HCEC 1CT (cell line): ENCODE measurements at regions not wholly inside any gene's neighbourhood (a gene's known extent, or its start where the extent isn't known, plus 50 kb on each side); places are given as distances from the start of the nearest gene placed in this dataset.
A peak's percentile ranks its signal among the peaks of the same experiment; 100 is the strongest.

ENCODE experiments used
- DNase-seq: peaks from one replicate; pipeline ENCODE4 v3.0.0-alpha.2; 2017

DNA sequence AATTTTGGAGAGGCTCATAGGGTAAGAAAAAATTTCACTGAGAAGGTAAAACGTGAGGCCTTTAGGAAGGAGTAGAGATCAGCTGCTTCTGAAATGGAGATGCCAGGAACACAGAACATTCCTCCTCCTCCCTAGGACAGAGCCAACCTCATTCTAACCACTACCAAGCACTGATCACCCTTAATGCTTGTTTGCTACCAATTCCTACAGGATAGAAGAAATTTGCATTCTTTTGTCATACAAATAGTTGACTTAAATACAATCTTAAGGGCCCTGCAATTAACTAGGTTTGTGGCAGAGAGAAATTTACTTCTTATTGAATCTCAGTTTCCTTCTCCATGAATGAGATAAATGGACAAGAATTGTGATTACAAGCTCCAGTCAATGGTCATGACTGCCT lies 780.2 kb upstream of the WWC1 start:
- no peak for DNase-seq

DNA sequence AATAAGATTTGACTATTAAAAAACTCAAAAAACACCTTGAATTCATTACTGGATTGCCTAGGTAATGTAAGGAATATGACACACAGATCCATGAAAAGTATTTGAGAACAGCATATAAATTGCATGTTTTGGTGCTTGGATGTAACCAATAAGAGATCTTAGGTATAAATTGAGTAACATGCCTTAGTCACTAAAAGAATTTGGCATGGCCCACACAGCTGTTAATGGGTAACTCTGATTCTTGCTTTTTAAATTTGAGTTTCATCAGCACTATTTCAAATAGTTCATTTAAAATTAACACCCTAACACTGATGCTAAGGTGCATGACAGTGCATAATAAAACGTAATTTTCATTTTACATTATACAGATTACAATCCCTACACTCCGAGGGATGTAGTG lies 779.3 kb upstream of the WWC1 start:
- no peak for DNase-seq

DNA sequence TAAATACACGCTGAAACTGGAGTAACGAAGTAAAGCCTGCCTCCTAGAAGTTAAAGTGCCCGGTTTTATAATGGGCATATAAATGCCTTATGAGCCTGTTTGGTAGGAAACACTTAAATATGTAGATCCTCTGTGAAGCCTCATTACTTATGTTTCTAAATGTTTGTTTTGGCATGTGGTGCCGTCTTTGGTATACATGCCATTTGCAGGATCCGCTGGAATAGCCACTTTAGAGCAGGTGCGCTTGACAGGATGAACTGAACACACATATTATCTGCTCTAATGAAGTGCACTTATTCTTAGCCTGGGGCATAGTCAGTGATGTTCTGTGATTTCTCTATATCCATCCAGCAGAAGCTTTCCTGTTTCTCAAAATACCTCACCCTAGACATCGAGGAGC lies 778.1 kb upstream of the WWC1 start:
- DNase-seq, result no peak

DNA sequence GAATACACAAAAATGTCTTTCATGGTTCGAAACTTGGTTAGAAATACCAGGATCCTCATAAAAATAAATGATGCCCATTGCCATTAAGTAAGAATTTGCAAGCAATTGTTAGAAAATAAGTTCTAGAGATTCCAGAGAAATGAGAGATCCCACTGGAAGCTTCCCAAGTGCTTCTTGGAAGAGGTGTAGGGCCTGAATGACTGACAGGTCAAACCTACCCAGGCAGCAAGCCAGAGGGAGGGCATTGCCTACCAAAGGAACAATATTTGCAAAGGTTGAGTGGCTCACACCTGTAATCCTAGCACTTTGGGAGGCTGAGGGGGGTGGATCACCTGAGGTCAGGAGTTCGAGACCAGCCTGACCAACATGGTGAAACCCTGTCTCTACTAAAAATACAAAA lies 777.0 kb upstream of the WWC1 start:
- DNase-seq, result no peak

DNA sequence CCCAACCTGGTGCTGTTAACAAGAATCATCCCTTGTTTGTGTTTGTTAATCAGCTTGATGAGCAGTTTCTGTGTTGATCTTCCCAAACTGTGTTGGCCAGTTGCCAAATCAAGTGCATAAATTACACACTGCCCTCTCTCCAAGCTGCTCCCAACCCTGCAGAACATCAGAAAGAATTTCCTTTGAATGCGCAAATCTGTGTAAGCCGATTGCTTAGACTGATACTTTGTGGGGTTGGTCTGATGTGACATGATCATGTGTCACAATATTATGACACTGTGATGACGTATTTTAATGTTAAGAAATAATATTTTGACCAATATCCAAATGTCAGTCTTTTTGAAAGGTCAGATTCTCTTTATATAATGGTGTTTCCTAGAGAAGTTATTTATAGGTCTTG lies 766.4 kb upstream of the WWC1 start:
- DNase-seq, result no peak

DNA sequence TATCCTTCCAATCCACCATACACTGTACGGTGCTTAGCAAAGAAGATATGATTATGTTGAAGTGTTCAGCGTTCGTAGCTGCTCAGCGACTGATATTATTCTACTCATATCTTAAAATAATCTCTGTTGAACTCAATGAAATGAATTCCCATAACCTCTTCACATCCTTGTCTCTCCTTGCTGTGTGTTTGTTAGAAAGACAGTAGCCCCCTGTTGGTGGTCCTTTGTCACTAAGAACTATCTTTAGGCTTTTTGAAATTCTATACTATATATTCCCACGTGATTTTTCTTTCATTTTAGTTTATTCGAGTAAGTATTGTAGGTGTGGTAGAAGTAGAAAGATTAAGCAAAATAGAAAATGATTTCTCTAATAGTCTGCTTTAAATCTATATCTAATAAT lies 762.8 kb upstream of the WWC1 start:
- no peak for DNase-seq

DNA sequence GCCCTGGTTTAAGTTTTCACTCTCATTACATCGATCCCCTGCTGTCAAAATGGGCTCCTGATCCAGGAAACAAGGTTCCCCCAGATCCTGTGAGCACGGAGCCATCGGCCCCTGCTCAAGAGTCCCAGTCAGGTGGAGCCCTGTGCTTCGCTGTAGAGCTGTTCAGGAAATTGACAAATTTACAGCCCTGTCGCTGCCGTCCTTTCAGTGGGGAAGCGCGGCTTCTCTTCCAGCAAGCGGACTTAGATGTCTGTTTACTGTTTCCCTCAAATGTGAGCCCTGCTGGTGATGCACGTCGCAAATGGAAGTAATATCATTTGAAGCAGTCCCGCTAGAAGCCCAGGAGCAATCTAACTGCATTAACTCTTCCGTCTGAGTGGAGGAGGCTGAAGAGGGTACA lies 760.9 kb upstream of the WWC1 start:
- no peak for DNase-seq

DNA sequence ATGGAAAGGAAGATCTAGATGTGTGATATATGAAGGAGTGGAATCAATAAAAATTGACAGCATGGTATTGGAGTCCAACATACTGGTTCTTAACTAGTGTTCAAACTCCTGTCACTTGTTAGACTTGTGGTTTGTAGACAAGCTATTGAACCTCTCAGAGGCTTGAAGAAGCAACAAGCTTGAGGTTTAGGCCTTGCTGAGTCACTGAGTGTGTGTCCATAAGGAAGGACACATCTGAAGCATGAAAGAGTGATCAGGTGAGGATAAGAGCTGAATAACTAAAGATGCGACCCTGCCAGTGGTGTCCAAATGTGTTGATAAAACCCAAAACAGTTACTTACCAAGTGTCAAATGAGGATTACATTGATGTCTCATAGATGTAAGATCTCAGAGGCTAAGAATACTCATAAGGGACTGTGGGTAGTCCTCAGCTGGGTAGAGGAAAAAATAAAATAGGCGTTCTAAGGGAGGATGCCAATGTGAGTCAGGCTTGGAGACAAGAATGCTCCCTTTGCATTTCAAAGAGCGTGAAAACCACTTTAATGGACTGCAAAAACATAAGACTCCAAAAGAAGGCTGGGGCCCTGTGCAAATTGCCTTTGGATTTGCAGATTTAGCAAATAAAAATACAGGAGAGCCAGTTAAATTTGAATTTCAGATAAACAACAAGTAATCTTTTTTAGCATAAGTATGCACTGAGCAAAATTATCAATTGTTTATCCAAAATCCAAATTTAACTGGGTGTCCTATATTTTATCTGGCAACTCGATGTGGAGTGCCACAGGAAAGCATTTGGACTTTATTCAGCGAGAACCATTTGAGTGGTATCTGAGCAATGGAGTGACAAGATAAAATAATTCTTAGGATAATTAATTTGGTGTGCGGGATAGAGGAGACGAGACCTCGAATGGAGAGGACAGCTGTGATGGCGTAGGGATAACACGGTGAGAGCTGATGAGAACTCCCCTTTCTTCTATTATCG lies 757.3 kb upstream of the WWC1 start:
- no peak for DNase-seq

DNA sequence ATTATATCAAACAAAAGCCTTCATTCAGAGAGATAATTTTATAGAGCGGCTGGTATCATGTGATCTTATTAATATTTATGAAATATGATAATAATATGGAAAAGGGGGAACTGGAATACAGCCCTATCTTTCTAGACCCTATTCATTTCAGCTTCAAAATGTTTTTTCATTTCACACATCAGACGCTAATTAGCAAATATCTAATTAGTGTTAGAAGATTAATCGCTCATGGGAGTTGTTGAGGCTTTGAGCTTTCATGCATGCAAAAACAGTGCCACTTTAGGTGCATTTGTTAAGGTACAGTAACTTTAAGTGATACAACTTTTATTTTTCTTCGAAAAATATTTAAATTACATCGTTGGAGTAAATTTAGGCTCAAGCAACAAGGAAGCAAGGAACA lies 751.7 kb upstream of the WWC1 start:
- no peak for DNase-seq

DNA sequence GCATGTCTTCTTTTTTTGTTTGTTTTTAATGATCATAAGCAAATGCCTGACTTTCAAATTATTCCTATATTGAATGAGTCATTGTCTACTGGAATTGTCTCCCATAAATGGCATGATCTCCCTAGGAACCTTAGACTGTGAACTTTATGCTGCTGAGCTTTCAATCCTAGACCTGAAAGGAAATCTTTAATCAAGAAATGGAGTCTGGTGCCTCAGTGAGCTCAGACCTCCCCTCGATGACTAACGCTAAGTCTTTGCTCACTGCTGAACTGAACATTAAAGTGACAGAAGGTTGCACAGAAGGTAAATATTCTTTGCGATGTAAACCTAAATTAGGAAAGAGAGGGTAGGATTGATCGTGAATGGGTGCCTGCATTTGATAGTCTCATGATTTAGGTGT lies 745.2 kb upstream of the WWC1 start:
- DNase-seq, result no peak

DNA sequence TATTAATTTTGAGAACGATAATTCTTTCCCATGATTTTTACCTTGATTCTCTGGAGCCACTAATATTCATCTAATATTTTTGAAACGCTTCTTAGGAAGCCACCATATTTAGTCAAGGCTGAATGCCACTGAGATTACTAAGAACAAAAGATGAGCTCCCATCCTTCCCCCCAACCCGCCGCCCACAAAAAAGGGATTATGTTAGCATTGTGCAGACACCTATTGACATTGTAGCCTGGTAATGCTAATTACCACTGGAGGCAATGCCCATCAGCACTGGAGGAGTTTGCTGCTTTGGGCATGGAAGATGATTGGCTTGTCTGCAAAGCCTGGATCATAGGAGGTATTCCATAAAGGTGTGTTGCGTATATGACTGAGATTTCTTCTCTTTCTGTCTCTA lies 739.1 kb upstream of the WWC1 start:
- no peak for DNase-seq

DNA sequence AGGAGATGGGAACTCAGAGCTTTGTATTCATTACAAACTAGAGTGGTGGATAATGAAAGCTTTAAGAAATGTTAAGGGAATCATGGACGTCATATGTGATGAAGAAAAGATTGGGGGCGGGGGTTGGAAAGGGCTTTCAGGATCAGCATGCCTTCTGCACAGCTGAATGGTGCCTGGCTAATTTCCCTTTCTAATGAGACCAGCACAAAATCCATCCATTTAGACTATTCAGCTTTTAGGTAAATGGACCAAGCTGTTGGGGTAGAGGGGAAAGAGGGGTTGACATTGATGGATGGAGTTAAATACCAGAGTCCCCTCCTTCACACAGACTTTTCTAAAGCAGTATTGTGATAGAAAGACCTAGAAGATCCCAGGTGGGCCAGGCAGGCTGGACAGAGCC lies 737.9 kb upstream of the WWC1 start:
- no peak for DNase-seq

DNA sequence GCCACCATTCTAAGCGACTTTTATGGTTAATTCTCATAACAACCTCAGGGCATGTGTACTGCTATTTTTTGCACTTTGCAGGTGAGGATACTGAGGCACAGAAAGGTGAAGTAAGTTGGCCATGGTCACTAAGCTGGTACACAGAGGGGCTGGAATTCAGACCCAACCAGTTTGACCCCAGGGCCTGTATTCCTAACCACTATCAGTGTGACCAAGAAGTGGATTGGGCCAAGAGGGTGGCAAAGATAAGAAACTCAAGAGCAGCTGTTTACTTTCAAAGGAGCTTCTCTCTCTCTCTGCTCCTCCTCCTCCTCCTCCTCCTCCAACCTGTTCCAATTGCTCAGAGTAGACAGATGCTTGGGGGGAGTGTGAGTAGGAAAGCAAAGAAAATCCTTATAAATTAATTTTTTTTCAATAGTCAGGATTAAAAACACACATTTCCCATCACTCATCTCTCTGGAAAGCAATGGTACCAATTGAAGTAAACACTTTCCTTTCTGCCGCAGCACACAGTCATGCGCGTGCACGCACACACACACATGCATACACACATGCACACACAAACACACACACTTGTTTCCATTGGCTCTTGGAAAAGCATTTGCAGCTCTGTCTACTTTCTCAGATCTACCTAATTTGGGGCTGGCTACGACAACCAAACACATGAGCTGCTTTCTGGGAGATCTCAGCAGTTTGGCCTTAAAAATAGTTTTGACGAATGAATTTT lies 736.7 kb upstream of the WWC1 start:
- no peak for DNase-seq

DNA sequence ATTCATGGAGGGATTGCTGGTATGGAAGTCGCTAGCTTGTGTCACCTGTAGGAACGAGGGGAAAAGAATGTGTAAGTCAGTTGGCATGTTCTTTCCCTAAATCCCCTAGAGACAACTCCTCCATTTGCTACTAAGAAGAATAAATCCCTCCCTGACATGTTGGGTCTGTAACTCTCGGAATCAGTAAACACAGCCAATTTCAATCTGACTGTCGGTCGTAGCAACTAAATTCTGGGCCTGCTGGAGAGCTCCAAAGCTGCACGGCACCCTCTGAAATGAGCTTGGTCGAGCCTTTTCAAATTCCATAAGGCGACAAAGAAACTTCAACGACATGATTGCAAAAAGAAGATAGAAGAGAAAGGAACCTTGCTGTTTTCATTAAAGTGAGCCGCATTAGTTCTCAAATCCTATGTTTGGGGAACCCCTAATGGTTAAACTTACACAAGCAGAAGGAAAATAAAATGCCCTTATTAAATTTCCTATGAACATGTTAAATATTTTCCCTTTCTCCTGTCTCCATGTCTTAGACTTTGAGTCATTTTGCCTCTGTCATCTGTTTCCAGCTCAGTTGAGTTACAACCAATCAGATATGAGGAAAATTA lies 735.8 kb upstream of the WWC1 start:
- DNase-seq, result no peak

DNA sequence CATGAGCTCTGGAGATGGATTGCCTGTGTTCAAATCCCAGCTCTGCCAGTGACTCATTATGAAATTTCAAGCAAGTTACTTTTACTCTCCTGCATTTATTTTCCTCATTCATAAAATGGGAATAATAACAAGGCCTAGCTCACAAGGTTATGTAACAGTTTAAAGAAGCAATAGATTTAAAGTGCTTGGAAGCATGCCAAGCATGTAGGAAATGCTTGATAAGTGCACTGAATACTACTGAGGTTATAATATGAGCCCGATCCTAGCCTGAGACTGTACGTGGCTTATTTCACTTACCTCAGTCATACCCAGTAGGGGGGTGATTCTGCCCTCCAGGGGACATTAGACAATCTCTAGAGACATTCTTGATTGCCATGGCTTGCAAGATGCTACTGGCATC lies 734.1 kb upstream of the WWC1 start:
- DNase-seq, result no peak

DNA sequence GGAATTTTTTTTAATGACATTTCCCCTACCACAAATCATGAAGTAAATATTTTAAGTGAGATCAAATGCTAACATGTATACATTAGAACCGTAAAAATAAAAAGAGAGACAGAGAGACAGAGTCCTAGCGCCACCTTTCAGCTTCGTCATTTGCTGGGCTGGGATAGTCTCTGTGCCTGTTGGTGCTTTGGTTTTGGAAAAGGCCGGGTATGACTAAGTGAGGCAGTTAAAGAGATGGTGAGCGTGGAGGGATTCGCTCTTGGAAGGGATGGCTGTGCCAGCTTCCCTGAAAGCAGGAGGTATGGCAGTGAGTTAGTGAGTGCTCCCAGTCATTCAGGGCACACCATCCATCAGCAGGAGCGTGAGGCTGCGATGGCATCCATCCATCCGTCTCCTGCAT lies 729.6 kb upstream of the WWC1 start:
- no peak for DNase-seq

DNA sequence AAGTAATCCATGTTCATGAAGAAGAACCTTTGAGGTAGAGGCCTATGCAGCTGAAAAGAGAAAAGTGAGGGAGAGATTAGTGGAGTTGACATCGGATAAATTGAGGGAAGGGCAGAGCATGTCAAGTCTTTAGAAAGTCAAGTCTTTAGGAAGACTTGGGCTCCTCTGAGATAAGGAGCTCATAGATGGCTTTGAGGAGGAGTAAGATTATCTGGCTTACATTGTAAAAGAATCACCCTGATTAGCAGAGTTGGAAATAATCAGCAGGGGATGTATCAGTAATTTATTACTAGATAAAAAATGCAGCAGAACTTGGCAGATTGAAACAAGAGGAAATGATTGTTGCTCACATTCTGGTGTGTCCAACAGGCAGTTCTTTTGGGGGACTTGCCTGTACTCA lies 727.2 kb upstream of the WWC1 start:
- no peak for DNase-seq

DNA sequence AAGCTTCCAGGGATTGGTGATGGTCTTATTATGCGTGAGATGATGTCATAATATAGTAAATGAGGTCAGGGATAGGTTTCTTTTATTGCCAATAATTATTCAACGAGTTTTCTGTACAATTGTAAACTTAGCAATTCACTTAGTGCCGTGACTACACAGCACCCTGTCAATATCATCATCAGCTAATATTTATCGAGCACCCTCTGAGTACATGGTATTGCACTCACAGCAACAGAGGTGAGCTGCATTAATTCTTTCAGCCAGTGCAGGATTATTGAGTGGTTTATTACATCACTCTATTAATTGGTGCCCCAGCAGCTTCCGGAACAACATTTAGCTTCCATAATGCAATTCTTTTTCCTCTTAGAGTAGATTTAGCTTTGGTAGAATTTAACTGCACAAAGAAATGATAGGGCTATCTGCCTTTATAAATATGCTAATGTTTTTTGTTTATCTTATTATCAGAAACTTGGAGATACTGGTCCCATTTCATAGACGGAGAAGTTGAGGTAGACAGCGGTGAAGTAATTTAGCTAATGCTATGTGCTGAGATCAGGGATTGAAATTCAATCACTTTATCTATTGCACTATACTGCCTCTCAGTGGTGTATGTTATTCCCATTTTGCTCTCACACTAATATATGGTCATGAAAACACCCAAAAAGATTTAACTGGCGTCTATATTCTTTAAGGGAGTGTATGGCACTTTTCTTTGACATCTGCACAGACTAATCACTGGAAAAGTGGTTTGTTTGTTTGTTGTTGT lies 726.1 kb upstream of the WWC1 start:
- peak; percentile 34 for DNase-seq

DNA sequence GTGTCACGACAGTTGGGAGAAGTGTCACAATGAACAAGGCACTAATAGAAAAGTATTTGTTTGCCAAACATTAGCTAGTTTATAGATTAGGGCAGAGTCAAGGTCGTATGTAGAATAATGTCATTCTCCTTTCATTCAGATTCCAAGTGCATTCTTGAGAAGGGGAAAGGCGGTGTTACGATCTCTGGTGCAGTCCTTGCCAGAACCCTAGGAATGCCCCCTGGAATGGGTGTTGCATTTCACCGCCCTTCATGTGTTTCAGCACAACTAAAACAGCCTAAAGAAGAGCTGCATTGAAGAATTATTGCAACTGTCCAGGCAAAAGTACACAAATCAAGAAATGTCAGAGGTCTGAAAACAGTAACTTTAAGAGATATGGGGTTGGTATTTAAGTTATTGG lies 721.0 kb upstream of the WWC1 start:
- no peak for DNase-seq

DNA sequence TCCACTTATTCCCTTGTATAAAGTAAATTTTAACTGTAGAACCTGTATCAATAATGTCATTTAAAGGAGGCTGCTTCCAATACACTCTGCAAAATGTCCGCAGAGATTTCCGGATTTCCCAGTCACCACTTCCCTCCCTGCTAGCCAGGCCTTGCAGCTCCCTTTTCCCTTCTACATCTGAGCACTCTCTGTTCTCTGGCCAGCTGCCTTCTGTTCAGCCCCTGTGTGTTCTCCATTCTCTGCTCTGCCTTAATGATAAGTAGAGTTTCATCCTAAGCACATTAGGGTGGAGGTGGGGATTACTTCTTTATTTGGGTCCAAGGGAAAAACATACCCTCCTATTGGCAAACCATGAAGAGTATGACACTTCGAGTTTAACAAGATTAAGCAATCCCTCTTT lies 719.6 kb upstream of the WWC1 start:
- no peak for DNase-seq

DNA sequence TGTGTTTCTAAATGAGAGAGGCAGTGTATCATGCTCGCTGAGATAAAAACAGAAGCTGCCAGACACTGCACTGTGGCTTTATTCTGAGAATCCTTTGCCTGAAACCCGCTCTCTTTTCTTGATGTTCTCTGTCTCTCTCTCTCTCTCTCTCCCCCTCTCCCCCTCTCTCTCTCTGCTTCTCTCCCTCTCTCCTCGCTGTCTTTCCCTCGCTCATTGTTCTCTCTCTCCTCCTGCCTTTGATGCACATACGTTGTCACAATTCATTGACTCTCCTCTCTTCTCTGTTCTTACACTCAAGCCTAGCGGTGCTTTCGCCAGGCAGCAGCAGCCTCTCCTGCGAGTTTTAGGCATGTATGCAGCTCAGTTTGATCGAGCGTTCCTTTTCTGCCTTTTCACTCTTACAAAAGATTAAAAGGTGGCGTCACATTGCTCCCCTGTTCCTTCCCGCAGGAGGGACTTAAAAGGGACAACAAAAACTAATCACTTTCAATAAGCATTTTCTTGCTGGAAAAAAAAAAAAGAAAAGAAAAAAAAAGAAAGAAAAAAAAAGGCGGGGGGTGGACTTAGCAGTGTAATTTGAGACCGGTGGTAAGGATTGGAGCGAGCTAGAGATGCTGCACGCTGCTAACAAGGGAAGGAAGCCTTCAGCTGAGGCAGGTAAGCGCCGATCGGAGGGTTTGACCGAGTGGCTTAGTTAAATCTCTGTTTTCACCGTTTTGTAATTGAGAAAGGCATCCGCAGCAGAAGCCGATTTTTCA lies 717.9 kb upstream of the WWC1 start:
- DNase-seq, result peak; percentile 48

DNA sequence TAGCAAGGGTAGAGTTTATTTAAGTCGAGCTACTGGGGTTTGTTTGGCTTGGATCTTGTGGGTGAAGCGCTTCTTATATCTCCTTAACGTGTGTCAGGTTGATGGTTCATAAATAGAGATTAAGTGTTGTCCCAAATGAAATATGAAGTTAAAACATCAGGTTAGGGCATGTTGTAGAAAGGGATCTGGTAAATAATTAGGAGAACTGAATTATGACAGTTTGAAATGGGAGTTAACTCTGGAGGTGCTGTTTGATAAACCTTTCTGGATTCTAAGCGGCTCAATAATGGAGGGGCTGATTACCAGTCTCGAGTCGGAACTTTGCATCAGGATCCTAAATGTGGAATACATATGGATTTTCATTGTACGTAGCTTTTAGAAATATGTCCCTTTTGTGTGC lies 717.0 kb upstream of the WWC1 start:
- no peak for DNase-seq
